ENCODE measurements at regions not wholly inside any gene's neighbourhood (a gene's known extent, or its start where the extent isn't known, plus 50 kb on each side); places are given as distances from the start of the nearest gene placed in this dataset.

GRCh38 chr7:73941836-73942551 lies 81.0 kb downstream of the TMEM270 start:
- TF ChIP-seq CTCF (IDR thresholded peaks at IDR 0.05): no peak
- TF ChIP-seq POLR2A (IDR thresholded peaks at IDR 0.05): no peak

All from tibial nerve (tissue), 3 donors.